GM21528 (cell line): ENCODE measurements at regions not wholly inside any gene's neighbourhood (a gene's known extent, or its start where the extent isn't known, plus 50 kb on each side); places are given as distances from the start of the nearest gene placed in this dataset.

Experiments
- ATAC-seq: cut with Tn5 transposase; IDR thresholded peaks from one replicate; pipeline ENCODE4 v1.9.1; 2021; ENCODE audit warnings: mild to moderate bottlenecking, moderate library complexity; ENCODE audit not compliant: unreplicated experiment, low FRiP score

DNA sequence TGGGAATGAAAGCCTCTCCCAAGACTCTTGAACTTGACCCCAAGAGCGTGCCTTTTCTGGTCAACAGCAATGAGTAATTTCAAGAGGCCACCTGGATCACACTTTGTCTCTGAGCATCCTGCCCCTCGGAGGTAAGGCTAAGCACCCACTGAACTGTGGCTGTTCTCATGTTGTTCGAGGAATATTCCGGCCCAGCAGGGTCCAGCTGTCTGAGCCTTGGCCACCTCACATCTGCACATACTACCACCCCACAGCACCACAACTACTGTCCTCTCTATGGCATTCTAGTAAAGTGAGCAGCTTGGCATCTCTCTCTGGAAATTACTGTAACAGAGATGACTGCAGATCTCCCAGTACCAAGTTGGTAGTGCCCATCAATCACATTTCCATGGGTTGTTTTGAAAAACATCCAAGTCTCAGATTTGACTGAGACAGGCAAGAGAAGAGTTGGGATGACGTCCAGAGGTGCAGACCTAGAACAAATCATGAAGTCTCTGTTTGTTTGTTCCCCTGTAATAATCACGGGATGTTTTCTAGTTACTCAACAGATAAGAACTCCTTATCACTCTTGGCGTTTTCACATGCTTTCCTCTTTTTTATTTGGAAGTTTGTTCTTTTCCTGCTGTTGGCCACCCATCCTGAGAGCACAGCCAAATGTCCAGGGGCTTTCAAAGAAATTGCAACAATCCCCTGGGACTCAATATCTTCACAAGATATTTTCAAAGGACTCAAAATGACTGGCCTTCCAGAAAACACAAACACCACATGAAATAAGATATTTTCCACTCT lies 336.0 kb upstream of the TNP1 start:
- no peak for ATAC-seq

- ATAC-seq, result no peak
Measured at GRCh38 chr2:217195016-217195415, 335.2 kb upstream of the TNP1 start.

DNA sequence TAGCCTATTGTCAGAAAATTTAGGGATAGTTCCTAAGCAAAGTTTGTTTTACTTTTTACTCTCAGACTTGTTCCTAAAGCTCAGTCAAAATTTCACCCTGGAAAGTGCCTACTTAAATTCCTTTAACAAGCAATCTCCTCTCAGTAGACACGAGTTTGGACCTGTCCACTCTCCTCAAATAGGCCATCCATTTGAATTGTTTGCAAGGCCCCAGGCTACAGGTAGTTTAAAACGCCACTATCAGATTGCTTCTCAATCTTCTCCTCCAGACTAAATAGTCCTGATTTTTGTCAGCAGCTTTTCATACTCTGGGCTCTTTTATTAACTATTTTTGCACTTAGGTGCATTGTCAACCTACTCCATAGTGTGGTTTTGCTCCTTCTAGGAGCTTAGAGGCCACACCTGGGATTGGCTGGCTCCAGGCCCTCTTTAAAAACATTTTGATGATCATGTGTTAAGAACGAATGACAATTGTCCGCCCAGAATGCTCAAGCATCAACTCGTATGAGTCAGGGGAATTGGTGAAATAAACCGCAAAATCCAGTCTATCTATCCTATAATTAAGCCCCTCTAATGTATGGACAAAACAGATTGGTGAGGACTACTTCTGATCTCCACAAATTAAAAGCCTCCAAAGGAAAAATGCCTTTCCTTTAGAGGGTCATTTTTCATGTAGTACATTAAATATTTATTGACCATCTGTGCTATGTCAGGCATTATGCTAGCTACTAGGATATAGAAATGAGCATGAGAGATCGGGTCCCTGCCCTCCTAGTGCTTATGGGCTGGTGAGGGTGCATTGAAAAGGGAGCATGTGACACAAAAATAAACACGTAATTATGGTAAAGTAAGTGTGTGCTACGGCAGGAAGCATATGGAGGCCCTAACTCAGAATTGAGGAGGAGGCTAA lies 333.8 kb upstream of the TNP1 start:
- ATAC-seq, result no peak

- no peak for ATAC-seq
Measured at GRCh38 chr2:217192366-217192765, 332.5 kb upstream of the TNP1 start.

DNA sequence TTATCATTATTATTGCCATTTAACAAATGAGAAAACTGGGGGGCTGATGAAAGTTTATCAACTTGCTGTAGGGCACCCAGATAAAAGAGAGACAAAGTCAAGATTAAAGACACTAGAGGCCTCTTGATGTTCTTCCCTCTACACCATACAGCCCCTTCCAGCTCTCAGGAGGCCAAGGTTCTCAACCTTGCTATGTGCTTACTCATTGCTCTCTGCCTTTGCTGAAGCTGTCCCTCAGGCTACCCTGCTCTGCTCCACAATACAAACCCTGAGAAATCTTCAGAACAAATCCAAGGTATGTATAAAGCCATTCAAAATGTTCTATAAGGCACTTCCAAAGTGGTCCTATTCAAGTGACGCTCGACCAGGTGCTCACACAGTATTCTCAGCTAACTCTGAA lies 329.9 kb upstream of the TNP1 start:
- no peak for ATAC-seq

- ATAC-seq, result no peak
Measured at GRCh38 chr2:217189131-217189530, 329.3 kb upstream of the TNP1 start.

GRCh38 chr2:217186668-217187159 lies 326.9 kb upstream of the TNP1 start:
- no peak for ATAC-seq

- no peak for ATAC-seq
Measured at GRCh38 chr2:217186152-217186551, 326.3 kb upstream of the TNP1 start.

- ATAC-seq, result no peak
Measured at GRCh38 chr2:217185265-217185995, 325.6 kb upstream of the TNP1 start.

- no peak for ATAC-seq
Measured at GRCh38 chr2:217184242-217184641, 324.4 kb upstream of the TNP1 start.

- ATAC-seq, result no peak
Measured at GRCh38 chr2:217183471-217183870, 323.6 kb upstream of the TNP1 start.

DNA sequence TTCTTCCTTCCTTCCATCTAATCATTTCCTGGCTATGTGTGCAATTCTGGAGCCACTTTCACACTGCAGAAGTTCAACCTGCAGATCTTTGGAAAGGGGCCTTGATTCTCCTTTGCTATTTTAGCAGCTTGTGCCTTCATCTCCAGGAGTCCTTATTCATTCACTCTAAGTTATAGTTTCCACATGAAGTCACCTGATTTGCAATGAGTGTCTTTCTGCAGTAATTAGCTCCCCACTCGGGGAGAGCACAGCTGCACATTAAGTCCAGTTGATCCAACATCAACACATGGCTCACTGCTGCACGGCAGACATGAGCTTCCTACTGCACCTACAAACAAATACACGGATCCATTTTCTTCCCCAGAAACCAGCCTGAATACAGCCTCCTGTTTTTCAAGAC lies 323.1 kb upstream of the TNP1 start:
- ATAC-seq, result no peak

DNA sequence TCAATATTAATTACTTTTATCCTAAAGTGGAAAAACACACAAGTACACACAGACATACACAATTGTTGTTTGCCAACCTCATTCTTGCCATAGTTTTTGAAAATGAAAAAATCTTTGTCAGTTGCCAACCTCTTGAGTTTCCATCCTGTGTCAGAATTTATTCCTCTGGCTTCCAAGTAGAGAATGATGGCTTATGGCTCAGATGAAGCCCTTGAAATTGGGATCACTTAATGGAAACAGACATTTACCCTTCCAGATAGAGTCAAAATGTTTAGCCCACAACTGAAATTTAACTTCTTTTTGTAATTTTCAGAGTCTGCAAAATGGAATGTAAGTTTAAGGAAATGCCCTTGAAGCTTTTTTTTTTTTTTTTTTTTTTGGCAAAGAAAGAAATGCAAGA lies 321.6 kb upstream of the TNP1 start:
- ATAC-seq, result no peak

- no peak for ATAC-seq
Measured at GRCh38 chr2:217179854-217180253, 320.0 kb upstream of the TNP1 start.

DNA sequence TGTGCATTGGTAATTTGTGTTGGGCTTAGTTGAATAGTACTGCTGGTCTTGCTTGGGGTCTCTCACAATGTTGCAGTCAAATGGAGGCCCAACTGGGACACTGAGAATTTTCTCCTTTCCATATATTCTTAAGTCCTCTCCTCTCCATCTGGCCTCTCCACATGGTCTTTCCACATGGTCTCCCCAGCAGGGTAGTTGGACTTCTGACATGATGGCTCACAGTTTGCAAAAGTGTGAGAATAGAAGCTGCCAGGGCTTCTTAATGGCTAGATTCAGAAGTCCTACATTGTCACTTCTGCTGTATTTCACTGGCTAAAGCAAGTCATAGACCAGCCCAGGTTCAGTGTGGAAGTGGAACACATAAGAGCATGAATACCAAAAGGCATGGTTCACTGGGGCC lies 318.5 kb upstream of the TNP1 start:
- ATAC-seq, result no peak

- no peak for ATAC-seq
Measured at GRCh38 chr2:217177720-217178119, 317.9 kb upstream of the TNP1 start.

- no peak for ATAC-seq
Measured at GRCh38 chr2:217171874-217172273, 312.0 kb upstream of the TNP1 start.

DNA sequence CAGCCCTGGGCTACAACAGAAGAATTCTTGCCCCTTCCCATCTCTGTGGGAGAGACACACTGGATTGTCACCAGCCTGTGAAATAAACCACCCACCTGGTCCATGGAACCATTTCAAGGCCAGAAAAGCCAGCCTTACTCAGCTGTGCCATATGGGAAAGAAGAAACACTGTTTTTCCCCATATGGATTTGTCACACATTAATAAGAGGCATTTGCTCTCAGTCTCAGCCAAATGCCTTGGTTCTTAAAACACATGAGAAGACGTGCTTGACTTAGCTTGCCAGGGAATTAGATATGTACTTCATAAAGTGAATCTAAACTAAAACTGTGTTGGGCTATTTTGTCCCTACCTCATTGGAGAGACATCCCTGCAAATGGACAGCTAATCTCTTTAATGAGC lies 308.6 kb upstream of the TNP1 start:
- ATAC-seq, result no peak

- no peak for ATAC-seq
Measured at GRCh38 chr2:217167531-217167930, 307.7 kb upstream of the TNP1 start.

DNA sequence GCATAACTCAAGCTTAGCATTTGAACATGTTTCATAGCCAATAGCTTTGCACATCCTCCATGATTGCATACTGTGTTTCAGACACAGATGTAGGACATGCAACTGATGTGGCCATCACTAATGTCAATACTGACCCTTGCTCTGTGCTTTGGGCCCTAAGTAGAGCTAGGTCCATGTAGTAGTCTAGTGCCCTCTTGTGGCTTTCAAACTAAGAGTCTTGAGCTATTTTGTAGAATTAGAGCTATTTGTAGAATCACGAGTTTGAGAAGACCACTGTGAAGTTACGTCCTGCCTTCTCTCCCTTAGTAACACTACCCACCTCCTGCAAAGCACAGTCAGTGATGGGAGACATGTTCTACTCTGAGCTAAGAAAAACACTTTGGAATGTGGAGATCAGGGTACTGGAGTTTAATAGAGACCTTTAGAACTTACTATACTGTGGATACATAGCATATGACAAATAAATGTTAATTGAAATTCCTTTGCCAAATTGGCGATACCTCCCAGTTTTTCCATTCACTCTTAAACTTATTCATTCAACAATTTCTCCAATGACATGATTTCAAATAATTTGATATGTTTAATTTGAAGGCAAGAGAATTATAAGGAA lies 306.5 kb upstream of the TNP1 start:
- no peak for ATAC-seq
